Activated T-cell treated with anti-CD3 and anti-CD28 coated beads, Interleukin-2, amount 50 U/mL, for 48 hours (primary cell): ENCODE measurements at regions not wholly inside any gene's neighbourhood (a gene's known extent, or its start where the extent isn't known, plus 50 kb on each side); places are given as distances from the start of the nearest gene placed in this dataset.
"Not testable (repeated sequence)": the region's sequence is repeated elsewhere in the genome, so short reads cannot be mapped to it uniquely, and the experiment has no call there.

Experiments used
- DNase-seq, 2 experiments: peaks; one replicate each; pipeline ENCODE4 v3.0.0-alpha.2; 2020

DNA sequence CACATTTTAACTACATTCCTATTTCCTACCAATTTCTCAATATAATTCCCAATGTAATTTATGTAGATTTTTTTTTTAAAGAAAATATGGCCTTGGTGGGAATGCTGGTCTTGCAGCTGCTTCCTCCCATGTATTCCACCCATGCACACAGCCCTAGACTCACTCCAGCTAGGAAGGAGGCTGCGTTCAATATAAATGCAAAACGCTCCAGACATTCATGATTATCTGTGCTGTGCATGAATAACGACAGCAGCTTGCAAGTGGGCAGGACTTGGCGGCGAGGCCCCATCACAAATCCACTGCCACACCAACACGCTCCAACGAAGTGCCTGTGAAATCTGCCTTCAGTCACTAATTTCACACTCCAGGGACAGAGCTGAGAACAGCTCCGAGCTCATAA, 391.2 kb downstream of the PREX1 start:
- not testable (repeated sequence) for DNase-seq

DNA sequence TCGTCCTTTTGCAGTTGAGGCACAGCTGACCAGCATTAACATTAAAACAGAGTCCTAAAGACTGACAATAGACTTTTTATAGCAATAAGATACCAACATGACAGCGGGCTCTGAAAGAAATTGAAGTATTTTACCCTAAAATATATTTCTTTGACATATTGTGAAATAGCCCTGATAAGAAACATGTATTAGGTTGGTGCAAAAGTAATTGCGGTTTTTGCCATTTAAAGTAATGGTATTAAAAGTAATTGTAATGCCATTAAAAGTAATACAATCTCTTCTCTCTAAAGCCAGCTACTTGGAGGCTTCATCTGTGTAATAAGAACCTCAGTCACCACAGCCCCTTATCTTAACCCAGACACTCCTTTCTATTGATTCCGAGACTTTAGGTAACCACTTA, 394.6 kb downstream of the PREX1 start:
- no peak for DNase-seq

DNA sequence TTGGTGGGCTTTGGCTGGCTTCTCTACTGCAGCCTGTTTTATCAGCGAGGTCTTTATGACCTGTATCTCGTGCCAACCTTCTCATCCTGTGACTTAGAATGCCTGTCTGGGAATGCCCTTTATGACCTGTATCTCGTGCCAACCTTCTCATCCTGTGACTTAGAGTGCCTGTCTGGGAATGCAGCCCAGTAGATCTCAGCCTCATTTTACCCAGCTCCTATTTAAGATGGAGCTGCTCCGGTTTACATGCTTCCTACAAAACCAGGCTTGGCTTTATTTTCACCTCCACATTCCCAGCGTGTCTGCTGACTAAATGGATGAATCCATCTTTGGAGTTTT, 395.3 kb downstream of the PREX1 start:
- no peak for DNase-seq

DNA sequence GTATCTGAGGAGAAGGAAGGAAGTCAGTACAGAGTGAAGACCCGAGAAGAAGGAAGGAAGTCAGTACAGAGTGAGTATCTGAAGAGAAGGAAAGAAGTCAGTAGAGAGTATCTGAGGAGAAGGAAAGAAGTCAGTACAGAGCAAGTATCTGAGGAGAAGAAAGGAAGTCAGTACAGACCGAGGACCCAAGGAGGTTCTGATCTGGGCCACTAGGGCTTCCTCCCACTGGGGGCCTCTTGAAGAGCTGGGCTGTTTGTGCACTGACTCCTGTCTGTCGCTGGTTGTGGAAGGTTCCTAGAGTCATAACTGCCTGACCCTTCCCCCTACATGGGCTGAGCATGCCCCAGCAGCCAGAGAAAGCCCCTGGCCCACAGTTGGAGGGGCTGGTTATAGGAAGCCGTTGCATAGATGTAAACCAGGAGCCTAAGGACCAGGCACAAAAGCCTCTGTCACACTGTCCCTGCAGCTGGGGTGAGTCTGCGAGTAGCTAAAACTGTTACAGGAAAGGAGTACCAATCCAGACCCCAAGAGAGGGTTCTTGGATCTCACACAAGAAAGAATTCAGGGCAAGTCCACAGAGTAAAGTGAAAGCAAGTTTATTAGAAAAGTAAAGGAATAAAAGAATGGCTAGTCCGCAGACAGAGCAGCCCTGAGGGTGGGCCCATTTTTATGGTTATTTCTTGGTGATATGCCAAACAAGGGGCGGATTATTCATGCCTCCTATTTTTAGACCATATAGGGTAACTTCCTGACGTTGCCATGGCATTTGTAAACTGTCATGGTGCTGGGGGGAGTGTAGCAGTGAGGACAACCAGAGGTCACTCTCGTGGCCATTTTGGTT, 395.9 kb downstream of the PREX1 start:
- DNase-seq, result no peak

DNA sequence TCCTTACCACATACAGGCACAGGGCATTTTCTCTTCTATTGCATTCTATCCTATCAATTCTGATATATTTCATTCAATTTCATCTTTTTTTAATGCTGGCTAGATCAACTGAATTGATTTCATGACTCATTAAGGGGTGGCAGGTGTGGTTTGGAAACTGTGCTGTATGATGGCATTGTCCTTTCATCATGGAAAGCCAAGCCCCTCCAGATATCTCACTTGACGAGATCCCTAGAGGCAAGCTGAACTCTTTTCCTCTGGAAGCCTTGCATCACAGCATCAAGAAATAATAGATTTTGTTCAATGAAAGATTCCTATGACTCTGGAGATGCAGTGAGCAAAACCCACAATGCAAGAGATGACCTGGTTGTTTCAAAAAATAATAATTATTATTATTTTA, 401.2 kb downstream of the PREX1 start:
- DNase-seq, result no peak

DNA sequence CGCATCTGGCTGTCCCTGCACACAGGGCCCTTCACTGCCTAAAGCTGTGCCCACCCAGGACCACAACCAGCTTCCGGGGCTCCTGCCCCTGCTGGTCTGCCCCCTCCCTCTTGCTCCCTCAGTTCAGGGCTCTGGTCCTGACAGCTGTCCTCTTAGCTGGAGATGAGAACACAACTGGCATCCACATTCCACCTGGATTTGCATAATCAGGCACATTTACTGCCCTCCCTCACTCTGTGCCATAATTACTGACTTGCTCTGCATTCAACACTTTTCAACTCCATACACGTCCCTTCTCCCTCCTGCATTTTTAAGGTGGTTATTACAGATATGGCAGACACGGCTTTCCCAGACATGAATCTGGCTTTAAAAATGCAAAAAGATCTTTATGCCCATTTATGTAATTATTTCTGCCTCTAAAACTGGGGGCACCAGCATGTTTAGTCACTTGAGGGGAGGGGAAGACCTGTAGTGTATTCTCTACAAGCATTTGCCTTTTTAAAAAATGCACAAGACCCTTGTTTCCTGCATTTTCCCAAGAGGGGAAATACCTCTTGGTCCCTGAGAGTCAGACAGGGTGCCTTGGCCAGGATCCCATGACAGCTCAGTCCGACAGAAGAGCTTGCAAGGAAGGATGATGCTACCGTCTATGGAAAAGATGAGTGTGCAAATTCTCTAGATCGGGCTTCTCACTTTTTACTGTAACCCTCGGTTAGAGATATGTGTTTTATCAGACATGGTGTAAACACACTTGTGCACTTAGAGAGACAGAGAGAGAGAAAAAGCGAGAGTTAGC, 401.8 kb downstream of the PREX1 start:
- DNase-seq, result no peak

DNA sequence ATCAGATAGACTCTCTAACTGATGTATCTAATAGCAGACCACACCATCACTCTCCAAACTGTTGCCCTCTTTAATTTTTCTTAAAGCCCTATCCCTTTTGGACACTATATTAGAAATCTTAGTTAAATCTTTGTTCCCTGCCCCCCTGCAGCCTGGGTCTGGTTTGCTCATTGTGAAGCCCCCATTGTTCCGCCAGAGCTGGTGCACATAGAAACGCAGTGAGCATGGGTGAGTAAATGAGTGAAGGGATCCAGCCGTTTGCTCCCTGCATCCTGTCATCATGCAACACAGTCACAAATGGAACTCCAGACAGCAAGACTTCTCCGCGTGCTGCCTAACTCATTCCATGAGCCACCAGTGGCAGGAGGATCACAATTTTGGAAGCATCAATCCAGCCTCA, 402.5 kb downstream of the PREX1 start:
- no peak for DNase-seq

DNA sequence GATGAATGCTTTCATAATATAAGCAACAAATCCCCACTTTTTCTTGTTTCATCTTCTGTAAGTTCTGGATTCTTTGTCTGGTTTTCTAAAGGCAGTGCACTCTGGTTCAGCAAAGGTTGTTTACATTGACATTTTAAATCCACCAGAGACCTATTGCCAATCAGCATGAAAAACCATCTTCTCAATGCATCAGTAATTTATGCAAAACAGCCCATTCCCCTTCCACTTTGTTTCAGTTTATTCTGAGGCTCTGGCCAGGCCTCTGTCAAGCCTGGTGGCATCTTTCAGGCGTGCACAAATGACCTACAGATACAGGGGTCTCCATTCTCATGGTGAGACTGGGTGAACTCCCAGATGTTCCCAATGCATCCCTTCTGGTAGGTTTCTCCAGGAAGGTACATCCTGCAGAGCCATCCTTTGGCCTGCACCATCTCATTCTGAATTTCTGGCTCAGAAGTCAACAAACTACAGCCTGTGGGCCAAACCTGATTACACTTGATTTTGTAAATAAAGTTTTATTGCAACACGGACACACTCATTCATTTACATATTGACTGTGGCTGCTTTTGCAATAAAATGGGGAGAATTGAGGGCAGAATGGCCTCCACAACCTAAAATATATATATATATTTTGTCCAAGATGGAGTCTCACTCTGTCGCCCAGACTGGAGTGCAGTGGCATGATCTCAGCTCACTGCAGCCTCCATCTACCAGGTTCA, 405.4 kb downstream of the PREX1 start:
- no peak for DNase-seq

DNA sequence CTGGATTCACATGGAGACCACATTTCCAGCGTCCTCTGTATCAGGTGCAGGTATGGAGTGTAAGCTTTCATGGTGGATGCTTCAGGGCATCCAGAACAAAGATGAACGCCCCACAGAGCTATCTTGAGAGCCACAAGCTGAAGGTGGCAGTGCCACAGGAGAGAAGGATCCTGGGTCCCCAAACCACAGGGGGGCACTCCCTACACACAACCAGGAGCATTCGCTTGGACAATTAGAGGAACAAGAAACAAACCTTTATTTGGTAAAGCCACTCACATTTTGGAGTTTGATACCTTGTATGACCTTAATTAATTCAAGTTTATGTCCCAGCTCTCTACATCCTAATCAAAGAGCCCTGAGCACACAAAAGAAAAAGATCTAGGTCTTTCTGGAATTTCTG, 406.3 kb downstream of the PREX1 start:
- no peak for DNase-seq

DNA sequence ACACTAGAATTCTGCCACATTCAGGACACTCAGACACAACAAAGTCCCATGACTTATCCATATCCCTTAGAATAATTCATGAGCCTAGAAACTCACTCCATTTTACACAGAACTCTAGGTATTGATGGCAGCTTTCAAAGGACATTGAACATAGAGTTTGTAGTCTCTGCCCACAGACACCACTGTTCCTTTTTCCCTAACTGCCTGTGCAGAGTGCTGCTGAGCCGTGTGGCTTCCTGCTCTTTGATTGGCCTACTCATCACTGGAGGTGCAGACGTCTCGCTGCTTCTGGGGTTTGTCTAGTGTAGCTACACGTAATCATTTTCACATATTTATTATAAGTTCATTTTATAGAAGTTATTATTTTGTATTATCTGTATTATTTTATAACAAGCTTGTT, 407.6 kb downstream of the PREX1 start:
- DNase-seq, result no peak

DNA sequence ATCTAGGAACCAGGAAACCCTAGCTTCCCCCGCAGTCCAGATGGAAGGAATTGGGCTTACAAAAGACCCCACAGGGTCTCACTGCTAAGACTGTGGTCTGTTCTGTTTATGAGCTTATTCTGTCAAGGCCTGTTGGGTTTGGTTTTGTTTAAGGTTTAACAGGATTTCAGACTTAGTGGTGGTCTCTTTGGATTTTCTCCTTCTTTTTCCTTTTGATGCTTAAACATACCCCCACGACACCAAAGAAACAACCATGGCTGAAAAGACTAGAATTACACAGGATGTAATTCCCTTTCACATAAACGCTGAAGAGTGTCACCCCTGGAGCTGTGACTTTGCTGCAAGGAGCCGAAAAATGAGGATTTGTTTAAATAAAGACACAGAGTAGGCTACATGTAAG, 408.6 kb downstream of the PREX1 start:
- no peak for DNase-seq

DNA sequence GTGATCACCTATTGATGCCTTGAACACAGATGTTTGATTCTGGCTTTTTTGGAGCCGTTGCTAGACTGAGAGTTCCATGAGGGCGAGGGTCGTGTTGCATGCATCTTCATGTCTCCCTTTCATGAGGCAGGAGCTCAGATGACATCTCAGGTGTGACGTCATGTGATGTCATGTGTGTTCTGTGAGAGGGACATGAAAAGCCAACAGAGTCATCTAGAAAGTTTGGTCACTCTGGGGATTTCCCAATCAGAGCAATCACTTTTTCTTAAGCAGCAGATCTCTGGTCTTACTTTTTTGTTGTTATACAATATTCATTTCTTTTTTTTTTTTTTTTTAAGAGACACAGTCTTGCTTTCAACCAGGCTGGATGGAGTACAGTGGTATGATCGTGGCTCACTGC, 411.8 kb downstream of the PREX1 start:
- DNase-seq, result no peak

DNA sequence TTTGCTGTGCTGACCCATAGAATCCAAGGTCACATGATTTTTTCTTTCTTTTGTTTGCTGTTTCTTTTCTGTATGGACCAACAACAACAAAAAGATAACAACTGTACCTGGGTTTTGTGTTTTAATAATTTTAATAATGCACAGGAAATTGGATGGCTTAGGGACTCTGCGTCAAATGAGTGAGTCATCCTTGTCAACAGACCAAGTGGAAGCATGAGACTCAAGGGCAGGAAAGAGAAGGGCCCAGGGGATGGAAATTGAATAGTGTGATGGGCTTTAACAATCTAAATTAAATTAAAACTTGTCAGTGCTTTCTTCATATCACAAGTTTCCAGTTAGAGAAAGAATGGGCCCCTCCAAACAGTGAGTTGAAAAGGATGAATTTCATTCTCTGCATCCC, 413.0 kb downstream of the PREX1 start:
- no peak for DNase-seq

DNA sequence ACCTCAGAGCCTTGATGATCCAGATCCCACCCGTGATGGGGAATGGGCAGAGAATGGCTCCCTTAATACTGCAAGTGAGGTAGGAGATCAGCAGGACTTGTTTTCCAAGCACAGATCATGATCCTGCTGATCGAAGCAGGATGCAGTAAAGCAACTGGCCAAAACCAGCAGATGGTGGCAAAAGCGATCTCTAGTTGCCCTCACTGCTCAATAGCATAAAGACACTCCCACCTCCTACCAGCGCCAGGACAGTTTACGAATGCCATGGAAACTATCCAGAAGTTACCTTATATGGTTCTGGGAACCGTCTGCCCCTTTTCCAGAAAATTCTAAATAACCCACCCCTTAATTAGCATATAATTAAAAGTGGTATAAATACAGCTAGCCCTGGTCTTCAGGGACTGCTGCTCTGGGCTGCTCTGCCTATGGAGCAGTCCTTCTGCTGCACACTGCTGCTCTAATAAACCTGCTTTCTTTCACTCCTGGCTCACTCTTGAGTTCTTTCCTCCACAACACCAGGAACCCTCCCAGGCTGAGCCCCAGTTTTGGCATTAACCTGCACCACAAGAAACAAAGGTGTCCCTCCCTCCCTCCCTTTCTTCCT, 415.8 kb downstream of the PREX1 start:
- no peak for DNase-seq

DNA sequence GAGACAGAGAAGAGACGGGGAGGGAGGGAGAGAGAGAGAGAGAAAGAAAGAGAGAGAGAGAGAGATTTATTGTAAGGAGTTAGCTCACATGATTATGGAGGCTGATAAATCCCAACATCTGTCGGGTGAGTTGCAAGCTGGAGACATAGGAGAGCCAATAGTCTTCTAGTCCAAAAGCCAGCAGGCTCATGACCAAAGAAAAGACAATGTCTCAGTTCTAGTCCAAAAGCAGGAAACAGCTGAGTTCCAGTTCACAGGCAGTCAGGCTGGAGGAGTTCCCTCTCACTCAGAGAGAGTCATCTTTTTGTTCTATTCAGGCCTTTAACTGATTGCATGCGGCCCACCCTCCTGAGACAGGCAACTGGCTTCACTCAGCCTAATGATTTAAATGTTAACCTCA, 416.6 kb downstream of the PREX1 start:
- DNase-seq, result no peak

DNA sequence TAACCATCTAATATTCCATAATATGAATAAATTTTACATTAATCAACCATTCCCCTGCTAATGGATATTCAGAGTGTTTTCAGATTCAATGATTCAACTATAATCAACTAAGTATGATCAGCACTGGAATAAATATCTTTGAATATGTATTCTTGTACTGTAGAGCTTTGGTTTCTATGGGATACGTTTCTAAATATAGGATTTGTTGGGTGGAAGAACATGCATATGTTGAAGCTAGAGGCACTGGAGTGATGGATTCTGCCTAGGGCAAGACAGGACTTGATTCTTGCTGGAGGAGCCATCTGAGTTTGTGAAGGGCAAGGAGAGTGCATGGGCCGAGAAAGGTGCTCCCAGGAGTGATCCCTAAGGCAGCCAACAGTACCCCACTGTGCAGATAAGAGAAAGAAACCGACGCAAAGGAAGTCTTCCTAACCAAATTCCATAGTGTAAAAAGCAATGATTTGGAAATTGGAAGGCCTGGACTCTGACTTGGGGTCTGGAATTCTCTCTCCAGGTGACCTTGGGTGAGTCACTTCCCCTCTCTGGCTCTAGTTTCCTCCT, 418.7 kb downstream of the PREX1 start:
- DNase-seq, result no peak

DNA sequence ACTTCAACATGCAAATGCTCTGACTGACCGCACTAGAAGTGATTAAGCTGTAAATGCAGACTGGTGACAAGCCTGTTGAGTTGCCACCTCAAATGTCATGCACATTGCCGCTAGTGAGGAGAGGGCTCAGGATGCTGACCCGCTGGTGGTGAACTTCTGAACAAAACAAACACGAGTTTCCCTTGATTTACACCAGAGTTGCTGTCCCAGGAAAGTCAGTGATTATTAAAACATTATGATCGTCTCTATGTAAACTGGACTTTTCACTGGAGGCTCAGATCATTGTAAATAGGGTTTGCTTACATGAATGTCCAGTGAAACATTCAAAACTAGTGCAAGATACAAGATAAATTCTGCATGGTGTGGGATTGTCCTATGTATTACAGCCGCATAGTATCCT, 420.1 kb downstream of the PREX1 start:
- DNase-seq, result no peak

DNA sequence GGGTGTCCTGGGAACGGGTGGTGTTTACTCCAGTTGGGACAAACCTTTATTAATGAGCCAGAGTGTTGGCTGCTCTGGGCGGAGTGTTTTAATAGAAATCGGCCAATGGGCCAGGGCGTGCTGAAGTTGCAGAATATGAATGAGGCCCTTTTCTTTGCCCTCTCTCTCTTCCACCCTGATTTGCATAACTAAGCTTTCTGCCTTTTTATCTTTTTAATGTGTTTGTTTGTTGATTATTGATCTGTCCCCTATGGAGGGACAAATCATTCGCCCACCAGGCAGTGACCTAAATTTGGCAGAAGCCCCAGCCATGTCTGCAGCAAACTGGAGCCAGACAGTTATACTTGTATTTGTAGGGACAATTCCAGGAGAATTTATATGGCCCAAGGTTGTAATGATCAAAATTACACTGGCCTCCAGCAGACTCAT, 420.9 kb downstream of the PREX1 start:
- DNase-seq, result no peak

DNA sequence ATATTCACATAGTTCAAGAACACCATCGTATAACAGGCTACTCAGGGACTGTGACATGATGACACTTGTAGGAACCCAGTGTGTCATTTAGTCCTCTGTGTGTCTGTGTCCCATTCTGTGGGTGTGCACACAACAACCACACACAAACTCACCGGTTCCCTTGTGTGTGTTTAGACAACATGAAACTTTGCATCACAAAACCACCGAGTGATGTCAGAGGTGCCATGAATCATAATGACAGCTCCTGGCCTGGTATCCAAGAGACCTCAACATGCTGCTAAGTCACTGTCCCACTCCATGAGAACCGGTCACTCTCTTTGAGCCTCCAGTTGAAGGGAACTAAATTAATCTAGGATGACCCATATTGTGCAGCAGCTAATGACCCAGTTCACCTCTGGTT, 421.3 kb downstream of the PREX1 start:
- DNase-seq, result peak; percentile 35 to 45

DNA sequence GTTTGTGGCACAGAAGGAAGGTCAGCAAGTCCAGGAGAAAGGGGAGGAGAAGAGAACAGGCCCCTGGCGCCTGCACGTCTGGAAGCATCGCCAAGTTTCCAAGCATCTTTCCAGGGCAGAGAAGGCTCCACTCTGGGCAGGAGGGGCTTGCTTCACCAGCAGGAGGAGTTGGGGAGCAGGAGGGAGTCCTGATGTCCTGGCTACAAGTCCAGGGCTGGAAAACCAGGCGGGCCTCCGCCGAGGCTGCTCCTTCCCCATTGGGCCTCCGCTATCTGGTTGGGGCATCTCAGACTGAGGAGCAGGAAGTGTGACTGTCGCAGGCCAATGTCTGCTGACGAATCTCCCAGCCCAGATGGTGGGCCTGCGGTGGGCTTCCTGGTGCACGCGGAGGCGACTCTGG, 421.9 kb downstream of the PREX1 start:
- DNase-seq, result peak; percentile 21 to 24

DNA sequence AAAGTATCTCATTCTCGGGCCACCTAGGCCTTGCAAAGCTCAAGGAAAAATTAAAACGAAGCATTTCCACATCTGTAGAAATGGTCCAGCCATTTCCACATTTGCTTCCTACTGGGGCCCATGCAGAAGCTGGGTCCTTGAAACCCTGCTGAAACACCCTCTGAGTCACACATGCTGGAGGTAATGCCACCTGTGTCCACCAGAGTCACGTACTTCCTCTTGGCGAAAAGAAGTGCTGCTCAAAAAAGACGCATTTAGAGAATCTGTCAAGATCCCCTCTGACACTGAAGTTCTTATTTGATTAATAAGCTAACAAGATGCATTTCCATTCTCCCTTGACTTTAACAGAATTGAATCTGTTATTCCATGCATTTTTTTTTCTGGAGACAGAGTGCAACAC, 423.2 kb downstream of the PREX1 start:
- DNase-seq, result no peak

DNA sequence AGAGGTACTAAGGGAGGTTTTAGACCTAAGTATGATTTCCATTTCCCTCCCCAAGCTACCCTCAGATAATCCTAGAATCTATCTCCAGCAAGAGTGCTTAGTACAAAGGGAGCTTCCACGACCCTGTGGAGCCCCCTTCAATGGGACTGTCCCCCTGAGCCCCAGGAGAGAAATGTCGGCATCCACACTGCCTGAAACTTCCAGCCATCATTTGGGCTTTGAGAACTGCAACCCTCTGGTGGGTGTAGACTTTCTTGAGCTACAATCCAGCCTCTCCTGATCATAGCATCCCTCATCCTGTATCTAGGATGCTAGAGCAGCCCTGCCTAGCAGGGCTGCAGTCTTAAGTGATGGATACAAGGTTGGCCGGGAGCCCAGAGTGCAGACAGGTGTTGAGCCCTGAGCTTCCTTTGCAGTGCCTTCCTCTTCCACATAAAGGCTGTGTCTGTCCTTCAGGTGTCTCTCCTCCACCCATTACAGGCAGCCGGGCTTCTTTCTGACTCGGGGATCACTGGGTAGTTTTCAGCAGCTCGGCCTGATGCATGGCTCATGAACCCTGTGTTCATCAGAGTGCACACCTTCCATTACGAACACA, 424.5 kb downstream of the PREX1 start:
- DNase-seq, result no peak

DNA sequence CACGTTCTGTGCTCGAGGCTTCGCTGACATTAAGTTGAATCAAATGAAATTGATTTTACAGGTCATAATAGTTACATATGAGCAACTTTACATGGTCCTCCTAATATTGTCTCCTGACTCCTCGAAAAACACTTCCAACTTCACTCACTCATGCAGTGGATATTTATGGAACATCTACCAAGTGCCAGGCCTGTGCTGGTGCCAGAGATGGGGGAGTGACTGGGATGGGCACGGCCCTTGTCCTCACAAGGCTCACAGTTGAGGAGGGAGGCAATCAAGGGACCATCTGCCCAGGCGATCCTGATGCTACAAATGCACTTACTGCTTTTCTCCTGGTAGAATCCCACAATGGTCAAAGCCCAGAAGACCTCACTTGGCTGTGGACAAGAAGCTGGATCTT, 426.4 kb downstream of the PREX1 start:
- no peak for DNase-seq
